GM18517 (cell line): ENCODE measurements at regions not wholly inside any gene's neighbourhood (a gene's known extent, or its start where the extent isn't known, plus 50 kb on each side); places are given as distances from the start of the nearest gene placed in this dataset.
"Not testable (repeated sequence)": the region's sequence is repeated elsewhere in the genome, so short reads cannot be mapped to it uniquely, and the experiment has no call there.

ENCODE experiments used
- ATAC-seq: cut with Tn5 transposase; IDR thresholded peaks from one replicate; pipeline ENCODE4 v1.9.1; 2021; ENCODE audit warnings: mild to moderate bottlenecking, moderate library complexity; ENCODE audit not compliant: unreplicated experiment

DNA sequence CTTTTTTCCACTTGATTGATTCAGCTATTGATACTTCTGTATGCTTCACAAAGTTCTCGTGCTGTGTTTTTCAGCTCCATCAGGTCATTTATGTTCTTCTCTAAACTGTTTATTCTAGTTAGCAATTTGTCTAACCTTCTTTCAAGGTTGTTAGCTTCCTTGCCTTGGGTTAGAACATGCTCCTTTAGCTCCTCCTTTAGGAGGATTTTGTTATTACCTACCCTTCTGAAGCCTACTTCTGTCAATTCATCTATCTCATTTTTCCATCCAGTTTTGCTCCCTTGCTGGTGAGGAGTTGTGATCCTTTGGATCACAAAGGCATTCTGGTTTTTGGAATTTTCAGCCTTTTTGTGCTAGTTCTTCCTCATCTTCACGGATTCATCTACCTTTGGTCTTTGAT is 344.7 kb upstream of the CLEC14A start:
- ATAC-seq, result not testable (repeated sequence)

DNA sequence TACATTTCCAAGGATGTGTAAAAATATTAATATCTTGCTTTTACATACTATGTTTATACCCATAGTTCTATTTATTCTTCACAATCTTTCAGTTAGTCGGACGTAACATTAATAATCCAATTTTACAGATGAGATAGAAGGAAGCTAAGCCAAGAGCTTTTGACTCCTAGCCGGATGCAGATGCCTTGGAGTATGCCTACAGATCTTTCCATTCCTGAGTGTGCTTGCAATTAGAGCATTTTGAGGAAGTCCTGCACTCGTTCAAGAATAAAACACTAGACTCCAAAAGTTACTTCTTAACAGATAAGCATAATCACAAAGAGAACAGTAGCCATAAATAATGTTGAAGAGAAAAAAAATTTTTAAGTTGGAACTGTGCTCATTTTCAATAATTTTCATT is 337.6 kb upstream of the CLEC14A start:
- no peak for ATAC-seq

DNA sequence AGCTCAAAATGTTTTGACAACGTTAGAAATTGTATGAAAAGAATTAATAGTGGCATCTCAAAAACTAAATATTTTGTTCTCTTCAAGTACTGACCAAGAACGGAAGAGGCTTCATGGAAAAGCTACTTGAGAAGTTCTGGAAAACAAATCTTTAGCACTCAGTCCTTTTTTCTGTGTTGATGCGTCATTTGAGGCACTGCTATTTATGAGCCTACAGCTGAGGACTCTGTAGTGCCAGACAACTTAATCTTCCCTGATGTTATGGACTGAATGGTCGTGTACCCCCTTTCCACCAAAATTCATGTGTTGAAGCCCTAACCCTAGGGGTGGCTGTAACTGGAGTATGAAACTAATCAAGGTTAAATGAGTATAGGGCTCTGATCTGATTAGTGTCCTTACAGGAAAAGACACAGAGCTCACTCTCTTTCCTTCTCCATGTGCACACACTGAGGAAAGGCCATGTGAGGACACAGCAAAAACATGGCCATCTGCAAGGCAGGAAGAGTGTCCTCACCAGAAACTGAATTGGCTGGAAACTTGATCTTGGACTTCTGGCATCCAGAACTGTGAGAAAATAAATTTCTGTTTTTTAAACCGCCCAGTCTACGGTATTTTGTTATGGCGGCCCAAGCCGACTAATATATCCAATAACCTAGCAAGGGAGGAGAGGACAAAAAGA is 337.0 kb upstream of the CLEC14A start:
- ATAC-seq, result no peak

DNA sequence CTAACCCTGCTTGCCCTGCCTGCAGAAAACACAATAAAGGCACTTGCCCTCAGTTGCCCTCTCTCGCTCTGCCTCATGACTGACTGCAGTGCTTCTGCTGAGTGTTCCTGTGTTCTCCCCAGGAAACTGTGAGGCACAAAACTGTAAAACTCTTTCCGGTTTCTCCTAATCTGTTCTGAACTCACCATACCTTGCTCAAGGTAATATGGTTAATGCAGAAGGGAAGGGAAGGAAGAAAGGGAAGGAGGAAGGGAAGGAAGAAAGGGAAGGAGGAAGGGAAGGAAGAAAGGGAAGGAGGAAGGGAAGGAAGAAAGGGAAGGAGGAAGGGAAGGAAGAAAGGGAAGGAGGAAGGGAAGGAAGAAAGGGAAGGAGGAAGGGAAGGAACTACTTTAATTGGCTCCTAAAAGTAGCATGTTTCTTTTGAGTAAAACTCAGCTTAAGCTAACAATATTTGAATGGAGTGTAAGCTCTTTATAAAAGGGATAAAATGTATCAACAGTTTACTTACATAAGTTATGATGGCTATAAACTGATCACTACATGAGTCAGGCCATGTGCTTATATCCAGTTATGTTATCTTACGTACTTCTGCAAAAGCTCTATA is 334.0 kb upstream of the CLEC14A start:
- ATAC-seq, result no peak

DNA sequence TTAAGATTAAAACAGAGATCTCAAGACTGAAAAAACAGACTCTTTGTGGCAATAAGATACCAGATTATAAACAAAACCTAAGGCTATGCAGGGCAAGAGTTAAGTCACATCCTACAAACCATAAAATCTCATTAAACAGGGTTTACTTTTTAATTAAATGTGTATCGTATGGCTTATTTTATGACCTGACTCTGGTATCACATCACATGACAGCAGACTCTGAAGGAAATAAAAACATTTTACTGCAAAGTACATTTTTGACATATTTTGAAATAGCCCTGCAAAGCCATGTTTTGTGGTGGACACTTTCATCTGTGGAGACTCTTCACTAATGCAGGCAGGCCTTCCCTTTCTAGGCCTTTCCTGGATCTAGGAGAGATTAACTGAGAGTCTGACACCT is 327.6 kb upstream of the CLEC14A start:
- no peak for ATAC-seq

DNA sequence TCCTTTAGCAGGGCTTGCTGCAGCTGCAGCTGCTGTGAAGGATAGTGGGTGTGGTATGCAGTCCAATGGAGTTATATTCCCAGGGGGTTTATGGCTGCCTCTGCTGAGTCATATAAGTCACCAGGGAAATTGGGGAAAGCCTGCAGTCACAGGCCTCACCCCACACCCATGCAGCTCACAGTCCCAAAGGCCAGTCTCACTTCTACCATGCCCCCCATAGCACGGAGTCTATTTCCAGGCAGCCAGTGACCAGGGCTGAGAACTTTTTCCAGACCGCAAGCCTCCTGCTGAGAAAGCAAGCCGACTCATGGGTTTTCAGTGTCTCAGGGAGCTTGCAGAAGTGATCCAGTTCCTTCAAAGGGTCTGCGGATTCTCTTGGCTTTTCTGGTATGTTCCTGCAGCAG is 322.4 kb upstream of the CLEC14A start:
- ATAC-seq, result no peak

DNA sequence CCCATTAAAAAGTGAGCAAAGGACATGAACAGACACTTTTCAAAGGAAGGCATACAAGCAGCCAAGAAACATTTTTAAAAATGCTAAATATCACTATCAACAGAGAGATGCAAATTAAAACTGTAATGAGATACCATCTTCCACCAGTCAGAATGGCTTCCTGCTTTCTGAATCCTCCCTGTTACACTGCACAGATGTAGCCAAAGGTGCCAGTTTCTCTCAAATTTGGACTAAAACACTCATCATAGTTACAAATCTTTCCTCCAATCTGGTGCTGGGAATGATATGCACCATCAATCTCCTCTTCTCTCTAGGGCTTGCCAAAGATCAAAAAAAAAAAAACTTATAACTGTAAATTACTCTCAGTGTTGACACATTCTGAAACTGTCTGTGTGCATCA is 311.8 kb upstream of the CLEC14A start:
- ATAC-seq, result no peak

DNA sequence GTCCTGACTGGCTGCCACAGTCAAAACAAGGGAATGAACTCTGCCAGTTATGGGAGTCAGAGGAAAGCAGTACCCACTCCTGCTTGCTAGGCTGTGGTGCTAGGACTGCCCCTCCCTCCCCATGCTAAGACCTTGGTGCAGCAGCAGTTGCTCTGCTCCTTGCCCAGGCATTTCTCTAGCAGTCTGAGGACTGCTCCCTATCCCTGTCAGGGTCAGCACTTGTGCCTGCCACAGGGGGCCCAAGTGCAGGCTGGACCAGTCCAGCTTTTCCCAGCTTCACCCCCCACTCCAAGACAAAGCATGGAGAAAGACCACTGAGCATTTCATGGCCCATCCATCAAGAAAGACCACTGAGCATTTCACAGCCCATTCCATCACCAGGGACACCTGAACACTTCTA is 305.8 kb upstream of the CLEC14A start:
- no peak for ATAC-seq

DNA sequence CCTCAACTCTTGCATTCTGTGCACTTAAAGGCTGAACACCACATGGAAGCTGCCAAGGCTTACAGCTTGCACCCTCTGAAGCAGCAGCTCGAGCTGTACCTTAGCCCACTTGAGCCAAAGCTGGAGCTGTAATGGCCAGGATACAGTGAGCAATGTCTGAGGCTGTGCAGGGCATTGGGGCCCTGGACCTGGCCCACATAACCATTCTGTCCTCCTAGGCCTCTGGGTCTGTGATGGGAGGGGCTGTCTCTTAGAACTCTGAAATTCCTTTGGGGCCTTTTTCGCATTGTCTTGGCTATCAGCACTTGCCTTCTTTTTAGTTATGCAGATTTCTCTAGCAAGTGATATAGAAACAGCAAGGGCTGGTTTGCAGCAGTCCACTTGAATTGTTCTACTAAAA is 303.8 kb upstream of the CLEC14A start:
- no peak for ATAC-seq

DNA sequence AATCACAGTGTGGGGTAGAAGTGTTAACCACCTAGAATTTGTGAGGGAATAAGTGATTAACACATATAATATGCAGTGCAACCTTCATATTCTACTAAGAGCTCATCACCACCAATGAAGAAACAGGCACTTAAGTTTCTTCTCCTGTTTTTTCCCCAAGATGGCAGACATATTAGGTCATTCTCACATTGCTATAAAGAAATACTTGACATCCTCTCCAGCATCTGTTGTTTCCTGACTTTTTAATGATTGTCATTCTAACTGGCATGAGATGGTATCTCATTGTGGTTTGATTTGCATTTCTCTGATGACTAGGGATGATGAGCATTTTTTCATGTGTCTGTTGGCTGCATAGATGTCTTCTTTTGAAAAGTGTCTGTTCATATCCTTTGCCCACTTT is 301.5 kb upstream of the CLEC14A start:
- not testable (repeated sequence) for ATAC-seq

DNA sequence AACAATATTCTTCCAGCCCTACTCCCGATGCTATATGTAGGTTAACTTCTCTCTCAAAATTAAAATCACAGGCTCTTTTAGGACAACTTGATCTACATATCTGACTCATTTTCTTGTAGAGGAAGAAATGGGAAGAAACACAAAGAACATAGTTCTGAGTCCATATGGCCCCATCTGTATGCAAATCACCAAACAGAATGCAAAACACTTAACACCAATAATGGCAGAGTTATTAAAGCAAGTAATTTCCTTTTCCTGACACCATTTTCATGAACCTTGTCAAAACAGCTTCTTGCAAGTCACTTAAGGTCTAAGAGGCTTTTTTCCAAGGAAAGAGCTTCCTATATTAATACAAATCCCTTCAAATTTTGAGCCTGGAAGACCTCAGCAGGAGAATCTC is 300.4 kb upstream of the CLEC14A start:
- ATAC-seq, result no peak

DNA sequence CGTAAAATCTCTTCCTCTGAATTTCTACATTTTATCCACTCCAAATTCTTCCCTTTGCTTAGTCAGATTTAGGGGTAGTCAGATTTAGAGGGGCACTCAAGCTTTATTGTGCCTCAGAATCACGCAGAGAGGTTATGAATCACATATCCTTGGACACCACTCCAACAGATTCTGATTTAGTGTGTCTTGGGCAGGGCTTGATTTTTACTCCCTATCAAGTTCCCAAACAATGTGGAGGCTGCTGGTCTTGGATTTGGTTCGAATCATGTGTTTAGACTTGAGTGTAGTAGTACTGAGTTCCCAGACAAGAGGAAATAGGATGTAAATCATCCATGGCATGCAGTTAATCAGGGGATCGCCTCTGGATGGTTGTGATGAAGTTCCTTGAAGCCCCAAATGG is 298.1 kb upstream of the CLEC14A start:
- ATAC-seq, result no peak

DNA sequence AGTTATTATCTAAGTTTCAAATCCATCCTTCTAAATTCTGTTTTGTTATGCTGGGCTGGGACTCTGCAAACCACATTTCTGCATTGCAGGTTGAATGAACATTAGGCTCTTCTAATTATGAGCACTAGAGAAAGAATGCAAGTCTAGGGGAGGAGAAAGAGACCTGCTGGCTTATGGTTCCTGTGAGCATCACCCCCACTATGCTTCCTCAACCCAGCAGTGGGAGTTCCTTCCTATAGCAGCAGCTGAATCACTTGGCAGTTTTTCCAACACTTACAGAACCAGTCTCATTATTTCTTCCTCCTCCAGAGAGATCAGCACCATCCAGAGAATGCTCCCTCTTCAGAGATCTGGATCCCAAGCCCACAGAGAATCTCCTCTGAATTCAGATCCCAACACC is 297.7 kb upstream of the CLEC14A start:
- no peak for ATAC-seq

DNA sequence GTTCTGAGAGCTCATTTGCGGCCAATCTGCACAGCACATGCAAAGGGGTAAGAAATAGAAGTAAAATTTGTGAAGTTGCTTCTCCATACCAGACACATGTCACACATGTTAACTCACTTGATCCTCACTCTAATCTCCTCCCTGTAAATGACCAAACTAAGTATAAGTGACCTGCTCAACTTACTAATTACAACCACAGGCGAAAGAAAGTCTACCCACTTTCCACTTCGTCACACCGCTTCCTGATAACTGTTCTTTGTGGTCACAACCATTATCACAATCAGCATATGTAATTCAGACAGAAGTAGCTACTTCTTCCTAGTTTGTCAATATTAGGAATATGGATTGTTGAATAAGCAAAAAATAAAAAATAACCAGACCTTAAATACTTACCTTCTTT is 293.7 kb upstream of the CLEC14A start:
- no peak for ATAC-seq

DNA sequence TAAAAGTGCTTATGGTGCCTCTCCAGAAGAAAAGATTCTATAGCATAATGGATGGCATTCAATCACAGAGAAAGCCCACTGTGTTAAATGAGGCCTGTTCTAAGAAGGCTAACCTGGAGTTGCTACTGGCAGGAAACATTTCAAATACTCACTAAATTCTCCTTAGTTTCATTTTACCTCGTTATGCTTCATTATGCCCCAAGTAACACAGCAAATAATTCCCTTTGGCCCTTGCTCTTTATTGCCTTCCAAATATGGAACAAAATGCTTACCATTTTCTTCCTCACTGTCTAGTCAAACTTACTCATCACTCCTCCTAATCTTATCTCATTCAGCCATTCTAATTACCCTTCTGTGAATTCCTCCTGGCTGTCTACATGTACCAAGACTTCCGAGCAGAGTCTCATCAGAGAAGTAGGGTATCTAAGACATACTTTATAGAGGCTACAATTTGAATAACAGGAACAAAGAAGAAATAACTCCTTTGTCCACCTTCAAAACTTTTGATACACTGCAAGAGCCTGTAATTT is 292.1 kb upstream of the CLEC14A start:
- no peak for ATAC-seq

DNA sequence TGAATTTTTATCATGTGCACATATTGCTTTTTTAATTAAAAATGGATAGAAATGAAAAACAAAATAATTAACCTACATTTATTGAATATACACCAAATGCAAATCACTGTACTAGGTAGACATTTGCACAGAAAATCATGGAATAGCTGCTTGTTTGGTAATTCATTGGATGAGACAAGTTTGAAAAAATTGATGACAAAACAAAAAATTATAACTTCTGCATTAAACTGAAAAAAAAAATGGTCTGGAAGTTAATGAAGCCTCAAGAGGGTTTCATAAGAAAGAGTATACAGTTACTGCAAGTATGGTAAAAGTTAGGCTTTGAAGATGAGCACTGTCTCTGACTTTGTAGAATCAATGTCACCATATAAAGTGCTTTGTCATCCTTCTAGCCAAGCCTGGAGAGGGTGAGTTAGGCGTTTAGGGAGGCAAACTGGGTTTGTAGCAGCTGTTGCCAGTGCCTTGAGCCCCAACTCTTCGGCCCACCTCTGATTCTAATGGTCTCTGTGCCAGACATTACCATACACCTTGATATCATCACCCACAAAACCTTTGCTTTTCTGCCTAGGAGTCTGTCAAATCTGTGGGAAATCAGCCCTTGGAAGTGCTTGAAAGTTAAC is 291.1 kb upstream of the CLEC14A start:
- no peak for ATAC-seq

DNA sequence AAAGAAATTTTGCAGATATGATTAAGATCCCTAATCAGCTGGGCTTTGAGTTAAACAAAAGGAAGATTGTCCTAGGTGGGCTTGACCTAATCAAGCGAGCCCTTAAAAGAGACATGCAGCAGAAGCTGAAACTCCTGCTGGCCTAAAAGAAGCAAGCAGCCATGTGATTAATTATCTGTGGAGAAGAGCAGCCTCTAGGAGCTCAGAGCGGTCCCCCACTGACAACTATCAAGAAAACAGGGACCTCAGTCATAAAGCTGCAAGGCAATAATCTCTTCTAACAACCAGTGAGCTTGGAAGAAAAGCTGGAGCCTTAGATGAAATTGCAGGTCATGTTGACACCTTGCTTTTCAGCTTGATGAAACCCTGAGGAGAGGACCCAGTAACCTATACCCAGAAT is 288.9 kb upstream of the CLEC14A start:
- no peak for ATAC-seq

DNA sequence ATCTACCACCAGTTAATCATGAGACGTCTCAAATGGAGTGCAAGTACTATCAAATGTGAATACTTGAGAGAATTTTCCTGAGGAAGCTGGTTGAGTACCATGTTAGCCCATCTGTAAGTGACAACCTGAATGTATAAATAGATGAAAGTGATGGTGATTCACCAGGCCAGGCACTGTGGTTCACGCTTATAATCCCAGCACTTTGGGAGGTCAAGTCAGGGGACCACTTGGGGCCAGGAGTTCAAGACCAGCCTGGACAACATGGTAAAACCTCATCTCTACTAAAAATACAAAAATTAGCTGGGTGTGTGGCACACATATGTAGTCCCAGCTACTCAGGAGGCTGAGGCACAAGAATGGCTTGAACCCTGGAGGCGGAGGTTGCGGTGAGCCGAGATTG is 288.0 kb upstream of the CLEC14A start:
- ATAC-seq, result not testable (repeated sequence)

DNA sequence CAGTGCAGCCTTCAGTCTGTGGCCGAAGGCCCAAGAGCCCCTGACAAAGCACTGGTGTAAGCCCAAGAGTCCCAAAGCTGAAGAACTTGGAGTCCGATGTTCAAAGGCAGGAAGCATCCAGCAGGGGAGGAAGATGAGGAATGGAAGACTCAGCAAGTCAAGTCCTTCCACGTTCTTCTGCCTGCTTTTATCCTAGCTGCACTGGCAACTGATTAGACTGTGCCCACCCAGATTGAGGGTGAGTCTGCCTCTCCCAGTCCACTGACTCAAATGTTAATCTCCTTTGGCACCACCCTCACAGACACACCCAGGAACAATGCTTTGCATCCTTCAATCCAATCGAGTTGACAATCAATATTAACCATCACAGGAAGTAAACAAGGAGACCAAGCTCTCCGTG is 282.2 kb upstream of the CLEC14A start:
- not testable (repeated sequence) for ATAC-seq

DNA sequence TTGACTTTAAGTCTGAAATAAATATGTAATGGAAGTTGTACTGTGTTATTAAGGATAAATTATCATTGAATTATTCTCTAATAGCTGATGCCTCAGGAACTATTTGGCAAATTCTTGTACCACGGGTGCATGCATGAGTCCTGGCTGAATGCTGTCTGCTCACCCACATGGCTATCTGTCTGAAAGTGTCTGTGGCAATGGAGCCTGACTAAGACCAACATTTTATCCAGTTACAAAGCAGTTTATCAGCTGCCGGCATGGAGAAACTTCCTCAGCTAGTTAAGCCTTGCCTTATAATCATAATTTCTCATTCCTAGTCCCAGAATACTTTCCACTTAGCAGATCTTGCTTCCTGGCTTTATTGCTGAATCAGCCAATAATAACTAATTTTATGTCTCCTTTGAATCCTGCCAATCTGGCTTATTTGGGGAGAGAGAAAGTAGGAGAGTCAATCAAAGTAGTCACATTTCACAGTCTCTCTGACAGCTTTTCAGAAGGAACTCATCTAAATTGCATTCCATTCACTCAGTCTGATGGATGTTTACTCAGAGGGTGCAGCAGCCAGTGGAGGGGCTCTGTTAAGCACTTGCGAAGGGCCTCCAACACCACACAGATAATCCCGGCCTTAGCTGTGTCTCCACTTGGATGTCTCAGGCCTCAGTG is 280.6 kb upstream of the CLEC14A start:
- ATAC-seq, result no peak

DNA sequence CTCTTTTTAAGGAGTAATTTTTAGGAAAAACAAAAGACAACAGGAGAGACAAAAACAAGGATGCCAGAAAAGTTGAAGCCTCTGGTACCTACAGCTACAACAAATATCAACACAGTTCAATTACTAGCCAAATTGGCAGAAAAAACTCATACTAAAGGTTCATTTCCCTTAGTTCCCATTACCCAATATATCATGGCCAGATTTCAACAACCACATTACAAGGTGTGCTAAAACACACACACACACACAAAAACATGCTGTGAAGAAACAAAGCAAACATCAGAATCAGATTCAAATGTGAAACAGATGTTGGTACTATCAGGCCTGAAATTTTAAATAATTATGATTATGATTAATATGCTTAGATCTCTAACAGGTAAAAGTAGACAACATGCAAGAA is 272.7 kb upstream of the CLEC14A start:
- ATAC-seq, result no peak

DNA sequence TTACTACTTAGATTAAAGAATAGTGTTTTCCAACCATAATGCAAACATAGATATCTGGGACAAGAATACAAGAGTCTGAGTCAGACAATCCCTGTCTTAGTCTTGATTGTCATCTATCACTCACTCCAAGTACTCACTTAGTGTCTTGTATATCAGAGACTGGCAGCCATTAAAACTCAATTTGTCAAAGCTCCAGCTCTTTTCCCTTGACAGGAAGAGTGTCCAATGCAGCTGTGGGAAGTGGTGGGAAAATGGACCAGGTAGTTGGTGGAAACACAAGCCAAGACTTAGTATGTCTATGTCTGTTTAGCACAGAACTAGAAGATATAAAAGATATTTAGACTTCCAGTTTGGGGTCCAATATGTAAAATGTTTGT is 271.6 kb upstream of the CLEC14A start:
- ATAC-seq, result no peak
